ENCODE measurements at regions not wholly inside any gene's neighbourhood (a gene's known extent, or its start where the extent isn't known, plus 50 kb on each side); places are given as distances from the start of the nearest gene placed in this dataset.

DNA sequence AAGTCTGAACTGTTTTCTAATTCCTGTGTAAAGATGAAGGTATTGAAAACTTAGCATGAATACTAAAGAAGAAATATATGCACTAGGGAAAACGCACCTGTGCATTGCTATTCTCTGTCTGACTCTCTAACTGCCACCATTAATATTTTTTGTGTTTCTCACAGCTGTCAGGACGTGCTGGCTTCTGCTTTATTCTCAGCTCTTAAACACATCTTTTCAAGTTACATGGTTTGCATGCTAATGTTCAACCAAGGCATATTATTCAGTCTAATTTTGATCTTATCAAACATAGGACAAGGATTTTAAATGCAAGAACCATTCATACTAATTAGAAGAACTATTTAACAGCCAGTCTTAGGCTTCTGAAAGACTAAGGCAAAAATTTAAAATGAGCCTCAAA lies 187.4 kb downstream of the KLHL28 start:
- TF ChIP-seq, protein P1, sequence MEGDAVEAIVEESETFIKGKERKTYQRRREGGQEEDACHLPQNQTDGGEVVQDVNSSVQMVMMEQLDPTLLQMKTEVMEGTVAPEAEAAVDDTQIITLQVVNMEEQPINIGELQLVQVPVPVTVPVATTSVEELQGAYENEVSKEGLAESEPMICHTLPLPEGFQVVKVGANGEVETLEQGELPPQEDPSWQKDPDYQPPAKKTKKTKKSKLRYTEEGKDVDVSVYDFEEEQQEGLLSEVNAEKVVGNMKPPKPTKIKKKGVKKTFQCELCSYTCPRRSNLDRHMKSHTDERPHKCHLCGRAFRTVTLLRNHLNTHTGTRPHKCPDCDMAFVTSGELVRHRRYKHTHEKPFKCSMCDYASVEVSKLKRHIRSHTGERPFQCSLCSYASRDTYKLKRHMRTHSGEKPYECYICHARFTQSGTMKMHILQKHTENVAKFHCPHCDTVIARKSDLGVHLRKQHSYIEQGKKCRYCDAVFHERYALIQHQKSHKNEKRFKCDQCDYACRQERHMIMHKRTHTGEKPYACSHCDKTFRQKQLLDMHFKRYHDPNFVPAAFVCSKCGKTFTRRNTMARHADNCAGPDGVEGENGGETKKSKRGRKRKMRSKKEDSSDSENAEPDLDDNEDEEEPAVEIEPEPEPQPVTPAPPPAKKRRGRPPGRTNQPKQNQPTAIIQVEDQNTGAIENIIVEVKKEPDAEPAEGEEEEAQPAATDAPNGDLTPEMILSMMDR (IDR thresholded peaks at IDR 0.05; ENCODE audit: poor library complexity, severe bottlenecking) = no peak
- ATAC-seq (ENCODE audit: low read depth) = no peak
- Histone ChIP-seq H3K4me1 (ENCODE audit: insufficient read depth, poor library complexity, severe bottlenecking) (no peaks in the 10 kb centered on the region), H3K27me3 (ENCODE audit: insufficient read depth, poor library complexity, severe bottlenecking) (peaks cover 10% of the 10 kb centered on the region), H3K4me3 (ENCODE audit: severe bottlenecking) (no peak overlapping the region), H3K27ac (ENCODE audit: poor library complexity, severe bottlenecking) (no peak overlapping the region), H3K36me3 (ENCODE audit: low read depth) (no peaks in the 10 kb centered on the region), H3K9me3 (ENCODE audit: severe bottlenecking) (no peaks in the 10 kb centered on the region)
- no peak for DNase-seq (ENCODE audit: low spot score)

DNA sequence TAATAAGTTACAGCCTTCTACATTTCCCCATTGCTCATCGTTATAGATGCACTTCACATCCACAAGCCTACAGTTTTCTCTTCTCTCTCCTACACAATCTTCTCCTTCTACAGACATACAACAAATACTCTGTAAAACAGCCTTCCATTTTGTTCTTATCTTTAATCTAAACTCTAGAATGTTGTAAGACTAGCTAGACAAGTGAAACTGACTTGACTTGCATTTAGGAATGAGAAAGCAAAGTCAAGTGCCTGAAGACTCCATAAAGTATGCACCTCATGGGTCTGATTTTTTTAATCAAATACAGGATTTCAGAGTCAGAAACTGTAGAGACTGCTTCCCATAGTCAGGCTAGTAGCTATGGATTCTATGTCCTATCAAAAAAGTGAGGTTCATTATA lies 190.3 kb downstream of the KLHL28 start:
- no peak for ATAC-seq (ENCODE audit: low read depth)
- Histone ChIP-seq H3K4me3 (ENCODE audit: severe bottlenecking) (no peak overlapping the region), H3K9me3 (ENCODE audit: severe bottlenecking) (no peaks in the 10 kb centered on the region), H3K4me1 (ENCODE audit: insufficient read depth, poor library complexity, severe bottlenecking) (no peaks in the 10 kb centered on the region), H3K36me3 (ENCODE audit: low read depth) (no peaks in the 10 kb centered on the region), H3K27me3 (ENCODE audit: insufficient read depth, poor library complexity, severe bottlenecking) (peaks cover 16% of the 10 kb centered on the region), H3K27ac (ENCODE audit: poor library complexity, severe bottlenecking) (no peak overlapping the region)
- DNase-seq (ENCODE audit: low spot score) = no peak
- TF ChIP-seq, protein P1 (IDR thresholded peaks at IDR 0.05; ENCODE audit: poor library complexity, severe bottlenecking) = no peak

DNA sequence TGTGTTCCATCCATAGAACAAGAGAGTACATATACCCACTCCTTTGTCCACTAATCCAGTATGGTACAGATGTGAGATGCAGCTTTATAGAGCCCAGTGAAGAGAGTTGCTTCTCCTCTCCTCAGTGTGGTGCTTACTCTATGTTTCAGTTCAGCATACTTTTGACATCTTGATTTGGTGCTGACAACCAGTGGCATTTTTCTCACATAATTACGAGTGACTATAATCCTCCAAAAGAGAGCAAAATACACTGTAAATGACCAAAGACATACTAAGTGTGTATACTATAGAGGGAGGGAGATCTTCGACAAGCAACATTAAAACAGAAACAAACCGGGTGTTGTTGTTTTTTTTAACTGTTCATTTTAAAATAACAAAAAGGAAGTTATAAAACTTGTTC lies 191.5 kb downstream of the KLHL28 start:
- Histone ChIP-seq H3K27me3 (ENCODE audit: insufficient read depth, poor library complexity, severe bottlenecking) (peaks cover 17% of the 10 kb centered on the region), H3K4me3 (ENCODE audit: severe bottlenecking) (no peak overlapping the region), H3K4me1 (ENCODE audit: insufficient read depth, poor library complexity, severe bottlenecking) (no peaks in the 10 kb centered on the region), H3K36me3 (ENCODE audit: low read depth) (no peaks in the 10 kb centered on the region), H3K9me3 (ENCODE audit: severe bottlenecking) (no peaks in the 10 kb centered on the region), H3K27ac (ENCODE audit: poor library complexity, severe bottlenecking) (no peak overlapping the region)
- no peak for ATAC-seq (ENCODE audit: low read depth)
- DNase-seq (ENCODE audit: low spot score) = no peak
- TF ChIP-seq, protein P1 (IDR thresholded peaks at IDR 0.05; ENCODE audit: poor library complexity, severe bottlenecking) = no peak

DNA sequence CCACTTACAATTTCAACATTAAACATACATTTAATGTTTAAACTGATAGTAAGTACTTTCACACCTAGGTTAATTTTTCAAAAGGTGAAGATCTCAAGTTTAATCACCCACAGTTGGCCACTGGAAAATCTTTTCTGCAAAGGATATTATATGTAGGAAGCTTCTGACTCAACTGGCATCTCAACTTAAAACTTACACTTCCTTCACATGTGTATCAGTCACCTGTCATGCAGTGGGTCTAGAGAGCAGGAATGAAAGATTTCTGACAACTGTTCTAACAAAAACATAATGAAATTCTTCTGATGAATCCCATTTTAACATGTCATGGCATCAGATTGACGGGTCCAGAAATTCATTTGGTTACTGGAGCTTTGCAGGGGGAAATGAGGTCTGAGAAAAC lies 192.8 kb downstream of the KLHL28 start:
- H3K27me3 ChIP-seq (ENCODE audit: insufficient read depth, poor library complexity, severe bottlenecking) = peaks cover 15% of the 10 kb centered on the region

DNA sequence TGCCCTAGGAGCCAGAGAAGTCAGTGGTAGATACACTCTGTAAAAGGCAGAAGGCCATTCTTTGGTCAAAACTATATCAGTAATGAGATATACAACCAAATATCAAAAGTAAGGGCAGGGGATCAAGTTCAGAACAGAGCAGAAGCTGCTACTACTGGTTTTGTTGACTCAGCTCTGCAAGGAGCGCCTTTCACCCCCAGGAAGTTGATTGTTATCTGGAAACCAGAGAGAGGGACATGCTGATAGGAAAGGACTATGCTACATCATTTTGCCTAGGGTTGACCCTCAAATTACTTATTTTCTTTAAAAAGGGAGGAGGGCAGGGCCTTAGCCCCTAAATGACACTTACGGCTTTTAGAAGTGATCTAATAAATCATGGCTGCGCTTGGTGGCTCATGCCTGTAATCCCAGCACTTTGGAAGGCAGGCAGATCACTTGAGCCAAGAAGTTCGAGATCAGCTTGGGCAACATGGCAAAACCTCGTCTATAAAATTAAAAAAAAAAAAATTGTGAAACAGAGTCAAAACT lies 194.0 kb downstream of the KLHL28 start:
- H3K9me3 ChIP-seq (ENCODE audit: severe bottlenecking) = no peaks in the 10 kb centered on the region
- no peak overlapping the region for H3K4me3 ChIP-seq (ENCODE audit: severe bottlenecking)
- no peaks in the 10 kb centered on the region for H3K36me3 ChIP-seq (ENCODE audit: low read depth)
- no peaks in the 10 kb centered on the region for H3K4me1 ChIP-seq (ENCODE audit: insufficient read depth, poor library complexity, severe bottlenecking)
- DNase-seq (ENCODE audit: low spot score) (no peak), ATAC-seq (ENCODE audit: low read depth) (no peak)
- peaks cover 15% of the 10 kb centered on the region for H3K27me3 ChIP-seq (ENCODE audit: insufficient read depth, poor library complexity, severe bottlenecking)
- TF ChIP-seq, protein P1 (IDR thresholded peaks at IDR 0.05; ENCODE audit: poor library complexity, severe bottlenecking) = no peak
- no peak overlapping the region for H3K27ac ChIP-seq (ENCODE audit: poor library complexity, severe bottlenecking)

More for the DNA sequence above, 192.8 kb downstream of the KLHL28 start:
- H3K27ac ChIP-seq (ENCODE audit: poor library complexity, severe bottlenecking) = no peak overlapping the region
- no peaks in the 10 kb centered on the region for H3K4me1 ChIP-seq (ENCODE audit: insufficient read depth, poor library complexity, severe bottlenecking)
- TF ChIP-seq, protein P1 (IDR thresholded peaks at IDR 0.05; ENCODE audit: poor library complexity, severe bottlenecking) = no peak
- H3K9me3 ChIP-seq (ENCODE audit: severe bottlenecking) = no peaks in the 10 kb centered on the region
- H3K36me3 ChIP-seq (ENCODE audit: low read depth) = no peaks in the 10 kb centered on the region
- ATAC-seq (ENCODE audit: low read depth) (no peak), DNase-seq (ENCODE audit: low spot score) (no peak)
- no peak overlapping the region for H3K4me3 ChIP-seq (ENCODE audit: severe bottlenecking)

Measured in RWPE2 (cell line).